ENCODE measurements at regions not wholly inside any gene's neighbourhood (a gene's known extent, or its start where the extent isn't known, plus 50 kb on each side); places are given as distances from the start of the nearest gene placed in this dataset.

DNA sequence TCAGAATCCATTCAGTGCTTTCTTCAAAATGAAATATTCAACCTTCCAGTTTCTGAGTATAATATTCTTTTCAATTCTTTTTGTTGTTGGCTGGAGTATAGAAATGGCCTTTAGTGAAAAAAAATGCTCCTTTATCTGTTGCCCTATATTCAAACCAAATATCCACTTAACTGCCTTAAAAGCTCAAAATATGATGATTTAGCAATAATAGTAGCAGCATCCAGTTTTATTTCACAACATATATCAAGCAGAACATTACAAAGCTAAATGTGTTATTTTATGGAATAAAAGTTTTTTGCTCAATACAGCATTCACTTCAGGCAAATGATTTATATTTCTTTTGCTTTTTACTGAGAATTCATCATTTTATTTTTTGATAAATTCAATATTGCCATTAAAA is 322.4 kb upstream of the EYS start:
- no peak overlapping the region for H3K18ac ChIP-seq (ENCODE audit: extremely low read depth, low read length)
- no peak overlapping the region for H3K27ac ChIP-seq (ENCODE audit: low read depth, low read length)
- no peak for TF ChIP-seq ASH2L (IDR thresholded peaks at IDR 0.05; ENCODE audit: low read length)
- TF ChIP-seq JUN (IDR thresholded peaks at IDR 0.05; ENCODE audit: low read depth, low read length) = no peak
- no peak for TF ChIP-seq CEBPB (IDR thresholded peaks at IDR 0.05; ENCODE audit: low read depth, low read length)
- TF ChIP-seq RBBP5 (IDR thresholded peaks at IDR 0.05; ENCODE audit: borderline replicate concordance, low read depth, low read length) = no peak
- no peak for TF ChIP-seq SIN3A (conservative IDR thresholded peaks at IDR 0.05 in 1 of 2, IDR thresholded peaks at IDR 0.05 in 1 of 2; ENCODE audit: low read depth in 1 of 2, low read length in 2 of 2)
- no peak for TF ChIP-seq KDM4A (IDR thresholded peaks at IDR 0.05; ENCODE audit: low read depth, low read length, severe bottlenecking)
- TF ChIP-seq SP4 (IDR thresholded peaks at IDR 0.05; ENCODE audit: low read length) = no peak
- TF ChIP-seq CHD1 (IDR thresholded peaks at IDR 0.05; ENCODE audit: low read depth, low read length) = no peak
- TF ChIP-seq SIRT6 (IDR thresholded peaks at IDR 0.05; ENCODE audit: low read length) = no peak
- H2AFZ ChIP-seq (ENCODE audit: low read length) = no peak overlapping the region
- no peak overlapping the region for H3K4me3 ChIP-seq (ENCODE audit: extremely low read depth in 1 of 4, insufficient read depth in 2 of 4, low read depth in 3 of 4, low read length in 4 of 4)
- H3K4me2 ChIP-seq (ENCODE audit: insufficient read depth in 1 of 2, low read depth in 2 of 2, low read length in 2 of 2) = no peak overlapping the region
- no peak for FAIRE-seq
- H3K79me1 ChIP-seq (ENCODE audit: low read depth, low read length) = no peaks in the 10 kb centered on the region
- no peaks in the 10 kb centered on the region for H3K4me1 ChIP-seq (replicated peaks in 1 of 4; ENCODE audit: control insufficient read depth in 3 of 4, insufficient read depth in 4 of 4, low read length in 3 of 4)
- no peak overlapping the region for H3K9ac ChIP-seq (replicated peaks in 1 of 4; ENCODE audit: extremely low read depth in 1 of 4, low read depth in 3 of 4, low read length in 3 of 4)
- H2AK5ac ChIP-seq (ENCODE audit: low read depth, low read length) = no peak overlapping the region
- no peak for DNase-seq (ENCODE audit: low read depth in 1 of 2, low spot score in 2 of 2)
- no peak overlapping the region for H2BK12ac ChIP-seq (ENCODE audit: low read depth, low read length)
- H4K8ac ChIP-seq (ENCODE audit: extremely low read depth, insufficient read depth, low read length) = no peak overlapping the region
- H3K14ac ChIP-seq (ENCODE audit: insufficient read length) = no peak overlapping the region
- H3K36me3 ChIP-seq (ENCODE audit: control insufficient read depth in 2 of 4, insufficient read depth in 4 of 4, low read length in 3 of 4) = no peaks in the 10 kb centered on the region
- no peaks in the 10 kb centered on the region for H3K9me3 ChIP-seq (ENCODE audit: insufficient read depth in 2 of 2, low read depth in 1 of 2, low read length in 1 of 2)
- no peak overlapping the region for H4K91ac ChIP-seq (replicated peaks; ENCODE audit: insufficient read length, low read length)
- no peak overlapping the region for H2BK20ac ChIP-seq (ENCODE audit: low read length)
- H4K20me1 ChIP-seq (replicated peaks in 1 of 2; ENCODE audit: control insufficient read depth in 1 of 2, insufficient read depth in 2 of 2, low read length in 2 of 2) = no peaks in the 10 kb centered on the region
- no peaks in the 10 kb centered on the region for H3K23me2 ChIP-seq (ENCODE audit: low read depth, low read length)
- no peak overlapping the region for H2BK5ac ChIP-seq (ENCODE audit: low read depth, low read length)
- H4K5ac ChIP-seq (ENCODE audit: insufficient read length, low read depth, low read length) = no peak overlapping the region
- ChIA-PET CTCF (ENCODE audit: partially characterized antibody) (no interaction called here), POLR2A (ENCODE audit: partially characterized antibody) (no interaction called here)
- no peaks in the 10 kb centered on the region for H3K27me3 ChIP-seq (replicated peaks in 1 of 4; ENCODE audit: control insufficient read depth in 3 of 4, extremely low read depth in 1 of 4, insufficient read depth in 3 of 4, low read length in 3 of 4)
- no peak overlapping the region for H3K4ac ChIP-seq (replicated peaks; ENCODE audit: insufficient read length, low read depth, low read length)
- no peaks in the 10 kb centered on the region for H3K79me2 ChIP-seq (ENCODE audit: control insufficient read depth in 1 of 2, insufficient read depth in 2 of 2, low read length in 2 of 2)
- H3K23ac ChIP-seq (ENCODE audit: insufficient read length) = no peak overlapping the region
- no peak overlapping the region for H3K56ac ChIP-seq (replicated peaks; ENCODE audit: insufficient read length, low read depth, low read length)
- H2BK15ac ChIP-seq (ENCODE audit: low read length) = no peak overlapping the region
- H2BK120ac ChIP-seq (replicated peaks; ENCODE audit: low read depth, low read length) = no peak overlapping the region

All from H1 (cell line).